Activated CD4-positive, alpha-beta T cell treated with anti-CD3 and anti-CD28 coated beads, Interleukin-2, amount 50 U/mL, for 48 hours (primary cell): ENCODE measurements at regions not wholly inside any gene's neighbourhood (a gene's known extent, or its start where the extent isn't known, plus 50 kb on each side); places are given as distances from the start of the nearest gene placed in this dataset.
"Not testable (repeated sequence)": the region's sequence is repeated elsewhere in the genome, so short reads cannot be mapped to it uniquely, and the experiment has no call there.

Experiments used
- DNase-seq, 2 experiments: peaks; one replicate each; pipeline ENCODE4 v3.0.0-alpha.2; 2020

DNA sequence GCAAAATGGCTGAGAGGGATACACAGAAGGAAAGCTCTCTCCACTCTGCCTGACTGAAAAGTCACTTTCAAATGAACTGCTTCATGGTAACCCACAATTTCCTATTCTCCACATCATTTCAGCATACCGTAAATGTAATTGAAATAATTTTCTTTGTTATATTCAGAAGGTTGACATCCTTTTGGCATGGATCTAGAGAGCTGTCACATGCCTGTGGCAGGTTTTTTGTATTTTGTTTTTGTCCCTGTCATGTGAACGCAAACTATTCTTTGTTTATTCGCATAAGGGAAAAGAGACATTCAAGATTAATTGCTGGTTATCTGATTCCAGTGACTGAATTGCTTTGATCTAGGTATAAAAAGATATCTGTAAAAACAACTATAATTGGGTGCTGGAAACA, 1808.1 kb downstream of the NCAM2 start:
- no peak for DNase-seq

DNA sequence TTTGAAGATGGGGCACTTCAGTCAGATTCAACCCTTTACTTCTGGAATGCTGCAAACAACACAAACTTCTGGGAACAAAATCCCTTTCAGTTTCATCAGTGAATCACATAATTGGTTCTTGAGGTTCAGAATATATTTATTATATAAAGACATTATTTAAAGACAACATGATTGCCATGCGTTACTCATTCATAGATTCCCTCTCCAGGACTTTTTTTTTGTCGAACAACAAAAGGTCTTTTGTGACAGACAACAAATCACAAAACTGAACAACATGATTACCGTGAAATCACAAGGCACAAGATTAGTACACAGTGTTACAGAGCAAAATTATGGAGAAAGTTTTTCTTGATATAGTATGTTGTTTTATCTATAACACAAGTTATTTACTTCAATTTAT, 1815.0 kb downstream of the NCAM2 start:
- no peak for DNase-seq

DNA sequence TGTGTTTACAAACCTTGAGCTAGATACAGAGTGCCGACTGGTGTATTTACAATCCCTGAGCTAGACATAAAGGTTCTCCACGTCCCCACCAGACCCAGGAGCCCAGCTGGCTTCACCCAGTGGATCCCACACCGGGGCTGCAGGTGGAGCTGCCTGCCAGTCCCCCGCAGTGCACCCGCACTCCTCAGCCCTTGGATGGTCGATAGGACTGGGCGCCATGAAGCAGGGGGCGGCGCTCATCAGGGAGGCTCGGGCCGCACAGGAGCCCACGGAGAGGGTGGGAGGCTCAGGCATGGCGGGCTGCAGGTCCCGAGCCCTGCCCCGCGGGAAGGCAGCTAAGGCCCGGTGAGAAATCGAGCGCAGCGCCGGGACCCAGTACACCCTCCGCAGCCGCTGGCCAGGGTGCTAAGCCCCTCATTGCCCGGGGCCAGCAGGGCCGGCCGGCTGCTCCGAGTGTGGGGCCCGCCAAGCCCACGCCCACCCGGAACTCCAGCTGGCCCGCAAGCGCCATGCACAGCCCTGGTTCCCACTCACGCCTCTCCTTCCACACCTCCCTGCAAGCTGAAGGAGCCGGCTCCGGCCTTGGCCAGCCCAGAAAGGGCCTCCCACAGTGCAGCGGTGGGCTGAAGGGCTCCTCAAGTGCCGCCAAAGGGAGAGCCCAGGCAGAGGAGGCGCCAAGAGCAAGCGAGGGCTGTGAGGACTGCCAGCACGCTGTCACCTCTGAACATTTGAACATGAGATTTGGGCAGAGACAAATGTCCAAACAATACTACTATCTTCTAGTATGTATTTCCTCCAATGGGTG, 1820.7 kb downstream of the NCAM2 start:
- not testable (repeated sequence) for DNase-seq

DNA sequence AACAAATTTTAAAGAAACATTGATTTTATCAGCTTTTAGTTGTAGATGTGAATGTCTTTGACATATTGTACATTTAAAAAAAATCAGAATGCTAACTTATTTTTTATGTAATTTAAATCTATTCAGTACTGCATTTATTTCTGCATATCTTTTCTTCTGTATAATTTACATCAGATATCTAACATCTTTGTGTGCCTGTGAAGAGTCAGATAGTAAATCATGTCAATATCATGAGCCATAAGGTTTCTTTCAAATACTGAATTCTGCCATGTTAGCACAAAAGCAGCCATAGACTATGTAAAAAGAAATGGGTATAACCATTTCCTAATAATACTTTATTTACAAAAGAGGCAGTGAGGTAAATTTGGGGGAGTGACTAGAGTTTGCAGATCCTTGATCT, 1829.2 kb downstream of the NCAM2 start:
- DNase-seq = no peak

DNA sequence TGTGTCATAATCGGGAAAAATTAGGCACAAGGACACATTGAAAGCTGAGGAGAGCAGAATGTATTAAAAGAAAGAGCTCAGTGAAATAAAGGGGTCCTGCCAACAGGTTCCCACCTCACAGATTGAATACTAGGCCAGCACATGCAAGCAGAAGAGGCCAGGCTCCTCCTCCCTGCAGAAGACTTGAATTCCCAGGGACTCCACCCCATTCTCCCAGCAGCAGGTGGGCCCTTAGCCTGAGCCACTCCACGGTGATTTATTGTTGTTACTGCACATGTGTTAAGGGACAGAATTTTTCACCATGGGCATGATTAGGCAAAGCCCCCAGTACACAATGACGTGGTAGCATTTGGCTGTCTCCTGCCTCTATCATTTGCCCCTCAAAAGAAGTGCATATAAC, 1844.7 kb downstream of the NCAM2 start:
- DNase-seq = no peak

DNA sequence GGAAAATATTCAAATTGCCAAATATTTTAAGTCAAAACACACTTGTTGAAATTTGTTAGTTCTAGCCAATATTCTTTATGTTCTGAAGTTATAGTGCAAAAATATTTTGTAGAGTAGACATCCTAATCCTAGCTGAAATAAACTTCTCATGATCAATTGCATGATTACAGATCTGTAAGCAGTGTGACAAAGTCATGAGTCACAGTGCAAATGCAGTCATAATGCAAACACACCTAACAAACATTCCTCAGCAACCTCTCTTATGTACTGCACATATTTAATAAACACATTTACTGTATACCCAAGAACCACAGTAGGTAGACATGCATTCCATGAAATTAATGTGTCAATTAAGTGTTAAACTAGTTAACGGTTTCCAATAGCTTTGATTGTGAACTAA, 1857.4 kb downstream of the NCAM2 start:
- DNase-seq = no peak

DNA sequence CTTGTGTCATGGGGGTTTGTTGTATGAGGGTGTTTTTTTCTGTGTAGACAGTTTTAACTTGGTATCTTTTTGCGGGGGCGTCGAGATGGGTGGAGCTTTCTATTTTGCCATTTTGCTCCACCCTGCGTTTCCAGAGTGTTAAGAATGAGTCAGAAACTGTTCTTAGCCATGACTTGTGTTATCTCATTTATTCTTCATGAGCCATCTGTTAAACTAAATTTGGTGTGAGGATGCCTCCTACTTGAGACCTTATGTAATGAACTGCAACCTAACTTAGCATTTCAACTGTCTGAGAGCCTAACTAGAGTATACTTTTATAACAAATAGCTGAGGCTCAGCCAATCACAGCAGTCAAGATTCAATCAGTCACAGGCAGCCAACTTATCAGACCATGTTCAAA, 1873.5 kb downstream of the NCAM2 start:
- no peak for DNase-seq

DNA sequence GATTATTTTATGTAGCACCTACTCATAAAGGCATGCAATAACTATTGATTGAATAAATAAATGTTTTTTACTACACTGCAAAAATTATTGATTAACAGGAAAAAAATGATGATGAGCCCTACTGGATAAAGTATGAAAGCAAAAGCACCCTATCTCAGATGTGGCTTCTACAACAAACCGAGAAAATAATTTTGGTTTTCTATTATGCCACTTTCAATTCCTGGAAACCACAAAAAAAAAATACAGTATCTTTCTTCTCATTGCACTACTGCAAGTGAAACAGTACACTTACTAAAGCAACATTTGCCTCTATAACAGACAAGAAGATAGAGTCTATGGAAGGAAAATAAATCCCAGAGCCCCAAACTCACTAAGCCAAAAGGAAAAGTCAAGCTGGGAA, 1882.4 kb downstream of the NCAM2 start:
- no peak for DNase-seq

DNA sequence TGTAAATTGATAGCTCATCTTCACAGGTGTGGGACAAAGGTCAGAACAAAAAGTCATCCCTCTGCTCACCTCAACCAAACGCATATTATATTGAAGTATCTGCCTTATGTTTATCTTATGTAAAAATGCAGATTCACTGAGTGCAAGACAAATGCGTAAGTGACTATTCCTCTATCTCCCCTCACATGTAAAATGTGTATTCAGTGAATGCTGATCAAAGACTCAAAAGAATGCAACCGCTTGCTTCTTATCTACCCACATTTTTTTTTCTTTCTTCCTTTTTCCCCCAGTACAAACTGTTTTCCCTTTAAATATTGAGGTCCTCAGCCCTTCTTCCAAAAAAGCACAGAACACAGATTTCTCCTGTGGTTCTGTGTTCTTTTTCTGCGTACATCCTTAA, 1882.9 kb downstream of the NCAM2 start:
- no peak for DNase-seq

DNA sequence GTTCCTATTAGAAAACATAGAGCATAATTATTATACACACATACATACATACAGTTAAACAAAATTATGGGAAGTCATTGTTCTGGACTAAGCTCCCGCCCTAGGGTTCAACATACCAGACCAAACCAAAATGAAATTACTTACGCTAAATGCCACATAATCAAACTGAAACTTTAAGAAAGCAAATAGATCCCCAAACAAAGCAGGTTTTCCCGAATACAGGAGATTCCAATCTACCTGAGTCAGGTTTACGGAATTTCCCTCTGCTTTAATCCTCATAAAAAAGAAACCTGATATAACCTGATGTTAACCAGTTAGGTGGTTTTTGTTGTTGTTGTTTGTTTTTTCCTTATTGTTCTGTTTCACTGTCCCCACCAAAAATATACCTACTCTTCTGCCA, 1886.9 kb downstream of the NCAM2 start:
- no peak for DNase-seq

DNA sequence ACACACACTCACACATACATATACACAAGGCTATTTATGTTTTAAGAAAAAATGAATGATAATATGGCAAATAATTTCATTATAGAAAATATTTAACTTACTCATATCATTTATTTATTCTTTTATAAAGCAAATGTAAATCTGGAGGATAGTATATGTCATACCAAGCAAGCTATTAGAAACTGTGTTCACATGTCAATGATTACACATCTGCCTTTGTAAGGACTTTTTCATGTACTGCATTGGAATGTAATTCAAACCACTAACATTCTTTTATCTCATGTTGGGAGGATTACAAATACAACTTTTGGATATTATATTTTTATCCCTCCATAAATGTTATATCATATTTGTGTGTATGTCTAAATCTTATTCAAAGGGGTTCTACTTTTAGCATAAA, 1887.4 kb downstream of the NCAM2 start:
- DNase-seq = no peak

DNA sequence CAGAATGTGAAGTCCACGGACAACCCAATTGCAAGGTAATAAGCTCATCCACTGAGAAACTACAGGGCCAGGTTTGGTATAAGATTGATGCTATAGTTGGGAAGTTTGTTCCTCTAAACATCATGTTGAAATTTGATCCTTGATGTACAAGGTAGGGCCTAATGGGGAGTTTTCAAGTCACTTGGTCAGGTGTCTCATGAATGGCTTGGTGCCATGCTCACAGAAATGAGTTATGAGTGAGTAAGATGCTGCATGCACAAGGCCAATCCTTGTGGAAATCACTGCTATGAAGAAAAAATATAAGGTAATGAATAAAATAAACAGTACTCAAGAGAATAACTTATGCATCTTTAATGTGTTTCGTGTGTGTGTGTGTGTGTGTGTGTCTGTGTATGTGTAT, 1891.2 kb downstream of the NCAM2 start:
- no peak for DNase-seq

DNA sequence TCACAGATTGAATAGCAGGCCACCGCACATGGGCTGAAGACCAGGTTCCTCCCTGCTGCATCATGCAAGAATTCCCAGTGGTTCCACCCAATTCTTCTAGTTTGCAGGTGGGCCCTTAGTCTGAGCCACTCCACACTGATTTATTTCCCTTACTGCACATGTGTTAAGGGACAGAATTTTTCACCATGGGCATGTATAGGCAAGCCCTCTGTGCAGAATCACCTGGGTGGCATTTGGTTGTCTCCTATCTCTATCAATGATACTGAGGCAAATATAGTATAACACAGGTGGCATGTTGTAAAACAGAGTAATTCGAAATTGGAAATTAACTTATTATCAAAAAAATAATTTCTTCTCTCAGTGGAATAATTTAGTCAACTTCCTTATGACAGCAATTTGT, 1892.4 kb downstream of the NCAM2 start:
- DNase-seq = no peak

DNA sequence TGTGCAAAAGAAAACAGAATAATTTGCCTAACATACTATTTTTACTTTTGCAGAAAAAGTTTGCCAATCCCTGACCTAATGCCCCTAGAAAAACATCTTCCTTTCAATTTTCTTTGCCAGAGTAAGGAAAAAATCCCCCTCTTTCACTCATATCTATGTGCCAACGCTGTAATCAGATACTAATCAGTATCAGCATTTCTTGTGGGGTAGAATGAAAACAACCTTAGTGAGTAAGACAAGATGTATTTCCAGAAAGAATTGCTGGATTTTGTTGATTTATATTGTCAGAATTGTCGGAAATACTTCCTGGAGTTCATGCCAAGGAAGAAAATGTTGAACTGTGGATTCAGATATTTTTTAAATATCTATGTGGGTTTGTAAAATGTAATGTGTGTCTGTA, 1893.8 kb downstream of the NCAM2 start:
- DNase-seq = no peak

DNA sequence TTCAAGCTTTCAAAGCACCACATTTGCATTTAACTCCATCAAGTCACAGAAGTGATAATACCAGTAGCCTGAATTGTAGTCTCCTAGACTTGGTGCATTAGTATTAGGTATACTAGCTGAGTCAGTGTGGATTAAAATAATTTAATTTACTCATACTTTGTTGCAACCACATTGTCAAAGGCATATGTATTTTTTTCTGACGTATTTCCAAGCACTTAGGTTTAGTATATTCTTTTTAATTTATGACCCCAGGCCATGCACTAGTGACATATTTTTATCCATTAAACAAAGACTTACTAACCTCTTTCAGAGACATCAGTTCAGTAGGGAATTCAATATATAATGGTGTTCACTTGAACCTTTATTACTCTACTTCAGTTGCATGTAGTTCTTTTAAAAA, 1894.5 kb downstream of the NCAM2 start:
- DNase-seq = no peak

DNA sequence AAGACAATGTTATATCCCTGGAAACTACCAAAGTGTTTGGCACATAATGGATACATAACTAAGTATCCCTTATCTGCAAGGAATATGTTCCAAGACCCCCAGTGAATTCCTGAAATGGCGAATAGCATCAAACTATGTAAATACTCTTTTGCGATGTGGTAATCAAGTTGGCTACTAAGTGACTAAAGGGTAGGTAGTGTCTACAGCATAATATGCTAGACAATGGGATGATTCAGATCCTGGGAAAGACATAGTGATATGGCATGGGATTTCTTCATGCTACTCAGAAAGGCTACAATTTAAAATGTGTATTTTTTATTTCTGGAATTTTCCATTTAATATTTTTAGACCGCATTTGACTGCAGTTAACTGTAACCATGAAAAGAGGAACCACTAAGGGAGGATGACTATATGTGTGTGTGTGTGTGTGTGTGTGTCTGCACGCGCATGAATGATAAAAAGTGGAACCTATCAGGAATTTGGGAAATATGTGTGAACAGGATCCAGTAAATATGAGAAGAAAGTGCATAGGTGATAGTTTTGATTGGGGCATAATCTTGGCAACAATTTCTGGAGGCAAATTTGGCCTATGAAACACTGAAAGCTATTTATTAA, 1899.9 kb downstream of the NCAM2 start:
- no peak for DNase-seq

DNA sequence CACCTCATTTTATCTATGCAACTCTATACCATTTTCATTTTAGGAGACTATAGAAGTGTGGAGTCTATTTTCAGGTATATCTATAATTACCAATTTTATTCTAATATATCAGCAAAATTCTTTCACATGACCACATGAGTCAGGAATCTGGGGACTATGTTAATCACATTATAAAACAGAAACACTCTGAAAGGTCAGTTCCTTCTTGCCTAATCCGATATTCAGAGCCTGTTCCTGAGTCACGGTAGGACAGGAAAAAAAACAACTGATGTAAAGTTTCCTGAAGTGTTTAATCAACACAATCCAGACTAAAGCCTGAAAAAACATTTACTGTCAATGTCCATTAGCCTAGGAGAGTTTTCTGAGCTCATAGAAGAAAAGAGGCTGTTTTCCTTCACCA, 1902.3 kb downstream of the NCAM2 start:
- DNase-seq = no peak

DNA sequence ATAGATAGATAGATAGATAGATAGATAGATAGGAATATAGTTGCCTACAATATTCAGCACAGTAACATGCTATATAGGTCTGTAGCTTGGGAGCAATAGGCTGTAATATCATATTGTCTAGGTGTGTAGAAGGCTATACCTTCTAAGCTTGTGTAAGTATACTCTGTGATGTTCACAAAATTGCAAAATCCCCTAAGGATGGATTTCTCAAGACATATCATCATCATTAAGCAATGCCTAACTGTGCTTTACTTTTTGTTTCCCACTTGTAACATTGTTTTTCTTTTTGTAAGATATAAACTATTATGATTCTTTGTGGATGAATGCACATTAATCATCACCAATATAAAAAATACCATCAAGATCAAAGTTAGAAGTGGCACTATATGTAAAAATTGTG, 1905.6 kb downstream of the NCAM2 start:
- no peak for DNase-seq

DNA sequence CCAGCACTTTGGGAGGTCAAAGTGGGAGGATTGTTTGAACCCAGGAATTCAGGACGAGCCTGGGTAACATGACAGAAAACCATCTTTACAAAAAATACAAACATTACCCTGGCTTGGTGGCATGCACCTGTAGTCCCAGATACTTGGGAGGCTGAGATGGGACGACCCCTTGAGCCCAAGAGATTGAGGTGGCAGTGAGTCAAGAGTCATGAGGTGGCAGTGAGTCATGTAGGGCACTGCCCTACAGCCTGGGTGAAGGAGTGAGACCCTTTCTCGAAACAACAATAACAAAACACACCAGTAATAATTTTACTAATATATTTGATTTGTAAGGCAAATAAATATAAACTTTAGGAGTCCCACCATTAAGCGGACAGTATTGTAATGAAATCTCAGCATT, 1906.2 kb downstream of the NCAM2 start:
- no peak for DNase-seq

DNA sequence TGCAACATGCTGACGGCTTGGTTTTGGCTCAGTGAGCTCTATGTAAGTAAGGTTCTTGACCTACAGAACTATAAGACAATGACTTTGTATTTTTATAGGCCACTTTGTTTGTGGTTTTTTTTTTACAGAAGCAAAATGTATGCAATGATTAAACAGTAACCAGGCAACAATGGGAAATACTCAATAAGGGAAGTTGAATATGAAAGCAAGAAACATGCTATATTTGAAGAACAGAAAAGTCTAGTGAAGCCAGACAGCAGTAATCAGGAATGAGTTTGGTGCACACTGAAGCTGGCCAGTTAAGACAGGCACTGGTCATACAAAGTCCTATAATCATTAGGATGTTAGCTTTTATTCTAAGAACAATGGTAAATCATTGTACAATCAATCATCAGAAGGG, 1926.8 kb downstream of the NCAM2 start:
- DNase-seq = no peak

DNA sequence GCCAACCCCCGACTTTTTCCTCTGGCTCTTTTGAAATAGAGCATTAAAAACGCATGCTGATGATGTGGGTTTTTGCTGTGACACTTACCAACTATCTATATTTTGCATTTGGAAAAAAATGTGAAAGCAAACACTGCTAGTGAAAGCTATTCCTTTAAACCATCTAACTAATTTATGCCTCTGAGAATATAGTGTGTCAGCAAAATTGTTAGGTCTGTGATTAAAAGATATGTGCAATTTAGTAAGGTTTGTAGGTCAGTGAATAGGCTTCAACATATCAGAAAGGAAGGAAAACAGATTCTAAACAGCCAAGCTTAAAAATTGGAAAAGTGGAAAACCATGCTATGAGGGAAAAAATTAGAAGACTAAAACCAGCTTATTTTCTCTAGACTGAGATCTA, 1929.3 kb downstream of the NCAM2 start:
- no peak for DNase-seq

DNA sequence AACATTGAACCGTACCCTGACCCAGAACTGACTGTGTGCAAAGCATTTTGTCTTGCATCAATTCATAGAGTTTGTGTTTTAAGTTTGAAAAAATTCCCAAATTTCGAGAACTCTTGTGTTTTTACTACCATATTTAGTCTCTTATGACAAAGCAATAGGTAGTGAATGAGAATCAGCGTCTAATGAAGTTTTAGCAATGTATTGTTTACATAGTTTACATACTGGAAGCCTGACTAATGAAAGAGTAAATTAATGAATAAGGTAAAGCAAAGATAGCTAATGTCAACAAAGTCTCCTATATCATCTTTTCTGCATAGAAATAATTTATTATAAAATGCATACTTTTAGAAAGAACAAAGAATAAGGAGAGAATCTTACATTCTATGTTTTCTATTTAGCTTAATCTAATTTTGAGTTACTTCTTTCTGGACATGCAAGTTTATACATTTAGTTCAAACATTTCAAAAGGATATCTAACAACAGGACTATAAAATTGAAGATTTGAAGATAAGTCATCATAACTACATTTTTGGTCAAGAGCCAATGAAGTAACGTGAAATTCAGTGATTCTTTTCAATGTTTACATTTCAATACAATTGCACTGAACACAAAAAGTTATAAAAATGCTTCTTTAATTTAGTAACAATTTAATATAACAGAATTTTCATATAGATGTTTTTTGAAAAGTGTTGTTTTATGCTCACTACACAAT, 1943.7 kb downstream of the NCAM2 start:
- DNase-seq = no peak

DNA sequence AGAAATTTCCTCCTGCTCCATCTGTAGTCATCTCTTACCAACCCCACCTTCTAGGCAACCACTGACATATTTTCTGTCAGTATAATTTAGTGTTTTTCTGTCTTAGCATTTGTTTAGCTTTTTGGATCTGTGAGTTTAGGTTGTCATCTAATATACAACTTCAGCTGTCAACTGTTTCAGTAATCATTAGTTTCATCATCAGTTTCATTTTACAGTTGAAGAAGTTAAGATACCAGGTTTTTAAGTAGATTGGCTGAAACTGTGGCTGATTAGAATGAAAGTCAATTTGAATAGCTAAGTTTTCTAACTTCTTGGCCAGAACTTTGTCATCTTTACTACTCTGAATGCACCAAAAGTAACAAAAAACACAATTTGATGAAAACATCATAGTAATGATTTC, 1957.3 kb downstream of the NCAM2 start:
- no peak for DNase-seq

DNA sequence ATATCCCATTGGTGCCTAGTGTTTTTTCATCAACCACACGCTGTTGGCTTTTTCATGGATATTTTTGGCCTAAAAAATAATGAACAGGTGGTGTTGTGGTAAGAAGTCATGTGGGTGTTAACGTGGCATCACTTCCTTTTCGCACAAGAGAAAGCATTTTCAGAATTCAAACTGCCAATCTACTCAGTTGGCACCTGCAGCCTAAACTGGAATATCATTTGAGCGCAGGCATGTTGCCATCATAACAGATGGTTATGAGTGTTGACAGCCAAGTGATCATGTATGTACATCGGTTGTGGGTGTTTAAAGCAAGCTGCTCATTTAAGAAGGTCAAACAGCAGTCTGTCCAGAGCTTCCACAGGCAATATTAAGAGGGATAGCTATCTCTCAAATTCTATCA, 1963.0 kb downstream of the NCAM2 start:
- no peak for DNase-seq
